ENCODE measurements at regions not wholly inside any gene's neighbourhood (a gene's known extent, or its start where the extent isn't known, plus 50 kb on each side); places are given as distances from the start of the nearest gene placed in this dataset.

DNA sequence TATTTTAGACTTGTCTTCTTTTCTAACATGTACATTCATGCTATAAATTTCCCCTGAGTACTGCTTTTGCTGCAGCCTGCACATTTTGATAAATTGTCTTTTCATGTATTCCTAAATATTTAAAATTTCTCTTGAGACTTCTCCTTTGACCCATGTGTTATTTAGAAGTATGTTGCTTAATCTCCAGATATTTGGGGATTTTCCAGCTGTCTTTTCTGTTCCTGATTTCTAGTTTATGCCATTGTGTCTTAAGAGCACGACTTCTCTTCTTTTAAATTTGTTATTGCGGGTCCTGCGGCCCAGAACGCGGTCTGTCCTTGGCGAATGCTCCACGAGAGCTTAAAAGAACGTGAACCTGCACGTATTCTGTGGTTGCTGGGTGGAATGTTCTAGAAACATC is 136.4 kb downstream of the KIF26A start:
- Mint-ChIP-seq H3K4me3 (no peak overlapping the region), H3K36me3 (ENCODE audit: low read depth) (no peaks in the 10 kb centered on the region), H3K27me3 (peaks cover 4% of the 10 kb centered on the region), H3K4me1 (no peaks in the 10 kb centered on the region), H3K27ac (no peak overlapping the region), H3K9me3 (no peaks in the 10 kb centered on the region)
- DNase-seq = no peak
- POLR2A ChIA-PET = no interaction called here
- CTCF ChIA-PET = interaction anchor here (1.4 kb wide), 1 partner anchor 137 kb away, joined by 3 read pairs; no protein-coding TSS in a partner anchor

DNA sequence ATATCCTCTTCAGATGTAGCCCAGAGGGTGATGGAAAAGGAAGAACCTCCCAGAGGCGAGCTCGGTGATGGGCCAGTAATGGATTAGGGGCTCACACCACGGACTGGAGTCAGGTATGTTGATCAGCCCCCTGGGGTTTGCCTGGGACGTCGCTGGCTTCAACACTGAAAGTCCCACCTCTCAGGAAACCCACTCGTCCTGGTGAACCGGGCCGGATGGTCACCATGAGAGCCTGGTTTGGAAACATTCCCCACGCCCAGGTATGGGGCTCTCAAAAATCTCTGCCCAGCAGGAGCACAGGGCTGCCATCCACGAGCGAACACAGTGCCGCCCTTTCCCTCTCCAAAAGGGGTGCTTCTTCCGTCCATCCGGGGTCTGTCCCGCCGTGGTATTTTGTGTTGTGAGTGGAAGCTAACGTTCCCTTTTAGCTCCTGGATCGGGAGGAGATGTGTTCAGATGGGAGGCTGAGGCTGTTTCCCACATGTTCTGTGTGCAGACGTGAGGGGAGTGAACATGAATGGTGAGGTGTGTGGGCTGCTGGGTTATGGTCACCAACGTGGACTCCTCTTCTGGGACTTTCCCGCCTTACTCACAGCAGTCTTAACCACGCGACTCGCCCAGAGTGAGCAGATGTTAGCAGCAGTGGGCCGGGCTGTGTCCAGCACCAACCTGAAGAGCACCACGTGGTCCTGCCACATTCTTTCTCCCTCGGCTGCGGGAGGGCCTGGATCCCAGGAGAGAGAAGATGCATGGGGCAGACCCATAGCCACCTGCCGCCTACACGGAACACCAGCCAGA is 139.2 kb downstream of the KIF26A start:
- DNase-seq = no peak

DNA sequence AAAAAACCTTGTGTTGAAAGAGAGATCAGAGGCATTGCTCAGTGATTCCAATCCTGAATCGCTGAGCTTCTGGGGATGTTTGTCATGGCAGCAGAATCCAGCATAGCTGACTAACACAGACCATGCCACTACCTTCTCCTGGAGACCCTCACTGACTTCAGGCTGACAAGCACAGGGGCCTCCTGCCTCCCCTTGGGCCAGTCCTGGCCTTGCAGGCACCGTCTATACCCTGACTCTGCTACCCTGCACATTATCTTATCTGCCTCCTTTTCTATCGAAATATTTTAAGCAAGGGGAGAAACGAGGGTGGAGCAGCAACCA is 139.8 kb downstream of the KIF26A start:
- Mint-ChIP-seq H3K9me3 (no peaks in the 10 kb centered on the region), H3K36me3 (ENCODE audit: low read depth) (no peaks in the 10 kb centered on the region), H3K4me3 (no peak overlapping the region), H3K27ac (no peak overlapping the region), H3K27me3 (peaks cover 4% of the 10 kb centered on the region), H3K4me1 (no peaks in the 10 kb centered on the region)
- ChIA-PET CTCF (no interaction called here), POLR2A (no interaction called here)
- no peak for DNase-seq

More for the DNA sequence above, 139.2 kb downstream of the KIF26A start:
- Mint-ChIP-seq H3K27ac (no peak overlapping the region), H3K27me3 (peaks cover 4% of the 10 kb centered on the region), H3K4me3 (no peak overlapping the region), H3K9me3 (no peaks in the 10 kb centered on the region), H3K4me1 (no peaks in the 10 kb centered on the region), H3K36me3 (ENCODE audit: low read depth) (no peaks in the 10 kb centered on the region)
- CTCF ChIA-PET = interaction anchor here (0.5 kb wide), 1 partner anchor 122 kb away, joined by 4 read pairs; no protein-coding TSS in a partner anchor
- POLR2A ChIA-PET = no interaction called here

DNA sequence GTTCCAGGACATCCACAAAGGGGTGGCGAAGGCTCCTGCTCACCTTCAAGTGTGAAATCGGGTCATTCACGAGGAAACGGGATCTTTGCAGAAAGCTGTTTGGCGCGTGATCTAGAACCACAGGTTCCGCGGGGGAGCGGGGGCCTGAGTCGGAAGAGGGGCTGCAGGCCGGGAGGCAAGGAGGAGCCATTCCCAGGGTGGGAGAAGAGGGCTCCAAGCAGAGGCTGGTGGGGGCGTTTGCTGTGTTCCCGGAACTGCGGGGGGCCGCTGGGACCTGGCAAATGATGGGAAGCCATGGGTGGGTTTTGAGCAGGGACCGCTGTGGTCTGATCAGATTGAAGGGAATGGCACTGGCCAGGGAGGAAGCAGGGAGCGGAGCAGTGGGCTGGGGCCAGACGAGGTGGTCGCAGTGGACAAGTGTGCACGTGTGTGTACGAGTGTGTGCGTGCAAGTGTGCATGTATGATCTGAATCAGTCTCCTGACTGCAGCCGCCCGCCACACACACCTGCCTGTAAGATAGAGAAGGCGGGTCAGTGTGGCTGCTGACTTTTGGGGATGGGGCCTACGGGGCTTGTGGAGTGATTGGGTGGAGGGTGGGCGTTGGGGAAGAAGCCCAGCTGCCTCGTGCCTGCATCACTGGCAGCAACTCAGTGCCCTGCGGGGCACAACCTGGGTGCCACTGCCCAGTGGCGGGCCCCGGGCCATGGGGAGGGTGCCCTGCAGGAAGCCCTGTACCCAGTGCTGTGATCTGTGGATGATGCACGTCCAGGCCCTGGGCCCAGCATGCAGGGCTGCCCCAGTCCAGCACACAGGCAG is 141.9 kb downstream of the KIF26A start:
- POLR2A ChIA-PET = no interaction called here
- CTCF ChIA-PET = no interaction called here
- H3K27me3 Mint-ChIP-seq = no peaks in the 10 kb centered on the region
- DNase-seq = no peak
- no peaks in the 10 kb centered on the region for H3K4me1 Mint-ChIP-seq
- H3K36me3 Mint-ChIP-seq (ENCODE audit: low read depth) = no peaks in the 10 kb centered on the region
- H3K9me3 Mint-ChIP-seq = no peaks in the 10 kb centered on the region
- no peak overlapping the region for H3K4me3 Mint-ChIP-seq
- no peak overlapping the region for H3K27ac Mint-ChIP-seq

DNA sequence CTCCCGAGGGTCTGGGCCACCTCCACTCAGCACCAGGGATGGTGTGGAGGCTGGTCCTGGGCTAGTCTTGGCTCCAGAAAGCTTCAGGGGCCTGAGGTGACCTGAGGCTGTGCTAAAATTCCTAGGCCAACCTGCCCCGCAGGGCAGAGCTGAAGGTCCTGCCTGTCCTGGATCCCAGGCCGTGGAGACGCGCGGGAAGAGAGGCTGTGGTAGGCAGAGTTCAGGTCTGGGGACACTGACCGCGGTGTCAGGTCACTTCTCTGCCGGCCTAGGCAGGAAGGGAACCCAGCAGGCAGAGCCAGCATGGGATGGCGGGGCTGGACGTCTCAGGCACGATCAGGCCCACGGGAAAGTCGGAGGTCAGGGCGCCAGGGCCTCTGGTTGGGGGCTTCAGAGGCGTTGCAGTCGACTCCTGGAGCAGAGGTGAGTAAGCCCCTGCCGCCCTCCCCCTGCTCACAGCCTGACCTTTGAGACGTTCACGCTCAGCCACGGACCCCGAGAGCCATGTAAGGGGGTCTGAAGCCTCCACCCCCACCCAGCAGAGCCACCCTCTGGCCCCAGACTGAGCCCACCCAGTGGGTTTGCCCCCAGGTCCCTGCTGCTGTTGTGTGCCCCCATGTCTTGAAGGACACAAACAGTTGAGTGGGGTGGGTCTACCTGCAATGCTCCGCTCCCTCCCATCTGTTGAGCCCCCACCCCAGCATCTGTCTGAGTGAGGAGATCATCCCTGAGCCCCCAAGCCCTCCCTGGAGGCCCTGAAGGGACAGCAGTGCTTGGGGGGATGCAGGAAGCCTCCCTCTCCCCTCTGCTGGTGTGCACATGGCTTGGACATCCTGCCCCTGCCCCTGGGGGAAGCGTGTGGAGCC is 142.7 kb downstream of the KIF26A start:
- ChIA-PET POLR2A (no interaction called here), CTCF (no interaction called here)
- Mint-ChIP-seq H3K27ac (no peak overlapping the region), H3K4me1 (no peaks in the 10 kb centered on the region), H3K36me3 (ENCODE audit: low read depth) (no peaks in the 10 kb centered on the region), H3K4me3 (no peak overlapping the region), H3K27me3 (no peaks in the 10 kb centered on the region), H3K9me3 (no peaks in the 10 kb centered on the region)
- DNase-seq = no peak

DNA sequence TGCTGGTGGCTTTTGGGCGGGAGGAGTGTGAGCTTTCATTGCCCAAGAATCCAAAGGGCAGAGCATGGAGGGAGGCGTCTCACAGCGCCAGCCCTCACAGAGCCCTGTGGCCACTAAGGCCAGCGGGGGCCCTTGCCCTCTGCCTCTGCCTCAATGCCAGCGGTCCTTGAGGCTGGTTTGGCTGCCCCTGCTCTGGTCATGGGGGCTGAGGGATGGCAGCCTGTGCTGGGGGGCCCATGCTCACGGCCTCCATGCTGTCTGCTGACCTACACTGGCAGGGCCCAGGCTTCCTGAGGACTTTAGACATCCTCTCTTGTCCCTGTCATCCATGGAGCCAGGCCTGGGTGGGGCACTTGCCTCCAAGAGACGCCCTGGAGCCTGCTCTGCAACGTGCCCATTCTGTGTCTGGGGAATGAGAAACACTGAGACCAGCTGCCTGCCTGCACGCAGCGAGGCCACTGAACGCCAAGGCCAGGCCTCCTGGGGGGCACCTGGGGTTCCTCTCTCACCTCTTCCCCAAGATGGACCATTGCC is 143.4 kb downstream of the KIF26A start:
- no peak for DNase-seq
- ChIA-PET POLR2A (interaction anchor here (0.6 kb wide), 1 partner anchor 812 kb away, joined by 3 read pairs; no protein-coding TSS in a partner anchor), CTCF (no interaction called here)
- no peaks in the 10 kb centered on the region for H3K36me3 Mint-ChIP-seq (ENCODE audit: low read depth)
- H3K27ac Mint-ChIP-seq = no peak overlapping the region
- H3K9me3 Mint-ChIP-seq = no peaks in the 10 kb centered on the region
- no peaks in the 10 kb centered on the region for H3K4me1 Mint-ChIP-seq
- H3K27me3 Mint-ChIP-seq = no peaks in the 10 kb centered on the region
- H3K4me3 Mint-ChIP-seq = no peak overlapping the region

DNA sequence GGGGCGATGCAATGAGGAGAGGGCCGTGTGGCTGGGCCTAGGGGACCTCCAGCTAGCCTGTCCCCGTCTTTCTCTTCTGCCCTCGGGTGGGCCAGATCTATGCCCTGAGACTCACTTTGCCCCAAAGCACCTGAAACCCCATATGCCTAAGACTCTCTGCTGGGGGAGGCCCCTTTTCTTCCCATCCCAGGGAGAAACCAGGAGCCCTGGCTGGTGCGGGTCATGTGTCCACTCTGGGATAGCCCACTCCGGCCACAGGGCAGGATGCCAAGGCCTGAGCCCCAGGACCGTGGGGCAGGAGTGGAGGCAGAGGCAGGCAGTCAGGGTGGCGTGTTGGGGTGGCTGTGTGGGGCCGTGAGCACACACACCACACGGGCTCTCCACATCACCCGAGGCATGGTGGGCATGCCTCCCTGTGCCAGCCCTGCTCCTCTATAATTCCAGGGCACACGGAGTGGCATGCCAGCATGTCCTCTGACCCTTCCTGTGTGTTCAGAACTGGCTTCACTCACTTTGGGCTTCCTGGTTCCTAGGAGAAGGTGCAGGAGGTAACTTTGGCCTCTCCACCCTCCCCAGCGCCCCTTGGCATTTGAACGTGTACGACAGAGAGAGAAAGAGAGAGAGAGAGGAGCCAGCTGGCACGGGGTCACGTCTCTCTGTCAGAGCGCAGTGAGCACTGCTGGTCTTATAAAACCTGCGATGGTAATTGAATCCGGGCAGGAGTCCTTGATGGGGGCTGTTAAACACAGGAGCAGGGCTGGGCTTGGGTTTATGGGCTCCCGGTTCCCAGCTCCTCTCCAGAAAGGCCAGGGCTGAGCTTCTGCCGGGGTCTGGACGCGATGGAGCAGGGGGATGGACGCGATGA is 144.2 kb downstream of the KIF26A start:
- CTCF ChIA-PET = no interaction called here
- Mint-ChIP-seq H3K27me3 (no peaks in the 10 kb centered on the region), H3K27ac (no peak overlapping the region), H3K4me1 (no peaks in the 10 kb centered on the region), H3K9me3 (no peaks in the 10 kb centered on the region), H3K4me3 (no peak overlapping the region), H3K36me3 (ENCODE audit: low read depth) (no peaks in the 10 kb centered on the region)
- DNase-seq = no peak
- POLR2A ChIA-PET = interaction anchor here (0.6 kb wide), 1 partner anchor 812 kb away, joined by 3 read pairs; no protein-coding TSS in a partner anchor

DNA sequence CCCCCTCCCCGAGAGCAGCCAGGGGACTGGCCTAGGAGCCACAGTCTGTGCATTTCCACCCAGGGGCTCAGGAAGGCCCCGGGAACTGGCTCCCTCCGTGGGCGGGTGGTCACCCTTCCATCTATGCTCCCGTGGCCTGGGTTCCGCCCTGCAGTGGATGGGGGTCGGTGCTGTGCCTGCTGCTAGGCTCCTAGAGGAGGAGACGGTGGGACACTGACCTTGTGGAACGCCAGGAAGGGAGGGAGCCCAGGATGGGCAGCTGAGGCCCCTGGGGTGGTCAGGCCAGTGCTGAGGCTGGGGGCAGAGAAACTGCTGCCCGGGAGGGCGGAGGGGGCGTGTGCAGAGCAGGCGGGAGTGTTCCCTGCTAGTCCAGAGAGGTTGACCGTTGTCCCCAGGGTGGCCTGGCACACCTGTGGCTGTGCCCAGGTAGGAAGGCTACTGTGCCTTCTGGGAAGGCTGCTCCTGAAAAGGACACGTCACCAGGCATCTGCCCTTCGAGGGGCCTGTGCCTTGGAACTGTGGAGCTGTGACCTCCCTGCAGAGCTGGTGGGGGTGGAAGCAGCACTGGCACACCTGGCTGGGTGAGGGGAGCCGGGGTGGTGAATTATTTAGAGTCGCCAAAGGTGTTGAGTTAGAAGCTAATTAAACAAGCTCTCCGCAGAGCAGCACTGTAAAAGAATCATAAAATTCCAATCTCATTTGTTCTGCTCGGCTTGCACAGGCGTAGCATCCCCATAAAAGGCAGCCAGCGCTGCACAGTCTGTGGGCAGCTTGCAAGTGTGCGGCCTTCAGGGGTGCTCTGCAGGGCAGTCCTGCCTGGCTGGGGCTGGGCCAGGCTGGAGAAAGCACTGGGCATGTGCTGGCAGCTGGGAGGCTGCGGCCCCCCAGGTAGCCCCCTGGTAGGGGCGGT is 145.1 kb downstream of the KIF26A start:
- CTCF ChIA-PET = no interaction called here
- H3K27ac Mint-ChIP-seq = no peak overlapping the region
- DNase-seq = no peak

DNA sequence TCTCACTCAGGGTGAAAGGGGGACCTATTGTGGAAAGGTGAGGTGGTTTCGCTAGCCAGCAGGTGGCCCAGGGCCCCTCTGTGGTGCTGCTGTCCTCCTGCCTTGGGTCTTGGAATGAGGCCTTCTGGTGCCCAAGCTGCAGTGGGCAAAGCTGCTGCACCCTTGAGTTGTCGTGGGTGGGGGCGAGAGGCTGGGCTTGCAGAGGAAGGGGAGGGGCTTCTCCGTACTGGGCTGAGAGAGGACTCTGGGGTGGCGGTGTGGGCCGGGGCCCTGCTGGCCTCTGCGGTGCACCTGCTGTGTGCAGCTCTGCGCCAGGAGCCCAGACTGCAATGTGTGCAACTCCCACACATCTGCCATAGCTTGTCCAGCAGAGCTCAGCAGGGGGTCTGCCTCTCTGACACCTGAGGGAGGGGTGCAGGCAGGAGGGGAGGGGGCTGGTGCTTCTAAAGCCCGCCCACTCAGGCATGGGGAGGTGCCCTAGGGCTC is 145.8 kb downstream of the KIF26A start:
- POLR2A ChIA-PET = no interaction called here
- no peaks in the 10 kb centered on the region for H3K4me1 Mint-ChIP-seq
- no peak for DNase-seq

More for the DNA sequence above, 145.1 kb downstream of the KIF26A start:
- Mint-ChIP-seq H3K9me3 (peaks cover under 1% of the 10 kb centered on the region), H3K4me1 (no peaks in the 10 kb centered on the region), H3K36me3 (ENCODE audit: low read depth) (no peaks in the 10 kb centered on the region), H3K27me3 (no peaks in the 10 kb centered on the region), H3K4me3 (no peak overlapping the region)
- POLR2A ChIA-PET = no interaction called here

DNA sequence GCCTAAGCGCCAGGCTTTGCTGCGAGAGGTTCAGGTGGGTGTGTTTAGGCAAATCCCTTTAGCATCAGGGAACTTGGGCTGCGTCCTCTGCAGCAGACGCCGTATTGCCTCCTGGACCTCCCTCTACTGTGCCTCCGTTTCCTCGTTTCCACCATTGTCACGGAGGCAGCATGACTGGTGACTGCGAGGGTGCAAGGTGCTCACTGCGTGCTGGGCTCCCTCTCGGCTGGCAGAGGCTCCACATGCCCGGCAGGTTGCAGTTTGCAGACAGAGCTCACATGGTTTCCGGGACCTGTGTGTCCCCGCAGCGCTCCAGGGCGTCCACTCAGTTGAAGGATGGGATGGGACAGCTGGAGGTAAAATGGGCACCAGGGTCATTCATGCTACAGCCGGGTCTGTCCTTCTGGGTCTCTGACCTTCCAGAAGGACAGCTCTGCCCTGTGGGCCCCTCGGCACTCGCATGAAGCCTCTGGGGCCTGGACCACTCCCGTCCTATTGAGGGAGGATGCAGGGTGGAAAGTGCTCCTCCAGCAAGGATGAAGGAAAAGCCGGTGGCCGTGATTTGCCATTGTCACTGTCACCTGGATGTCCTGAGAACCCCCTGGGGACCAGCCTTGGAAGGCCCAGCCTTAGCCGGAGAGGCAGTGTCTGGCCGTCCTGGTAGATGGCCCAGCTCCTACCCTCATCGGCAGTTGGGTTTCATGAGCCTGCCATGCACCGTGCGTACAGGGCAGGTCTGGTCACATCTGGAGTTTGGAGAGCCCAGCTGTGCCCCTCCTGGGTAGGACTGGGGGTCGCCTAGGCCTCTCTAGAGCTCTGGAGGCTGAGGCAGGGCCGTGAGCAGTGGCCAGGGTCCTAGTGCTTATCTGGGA is 146.5 kb downstream of the KIF26A start:
- H3K27me3 Mint-ChIP-seq = no peaks in the 10 kb centered on the region
- H3K9me3 Mint-ChIP-seq = peaks cover 13% of the 10 kb centered on the region
- H3K27ac Mint-ChIP-seq = no peak overlapping the region
- no peak for DNase-seq
- no peak overlapping the region for H3K4me3 Mint-ChIP-seq
- ChIA-PET POLR2A (no interaction called here), CTCF (no interaction called here)
- no peaks in the 10 kb centered on the region for H3K4me1 Mint-ChIP-seq
- H3K36me3 Mint-ChIP-seq (ENCODE audit: low read depth) = peaks cover 5% of the 10 kb centered on the region

More for the DNA sequence above, 145.8 kb downstream of the KIF26A start:
- H3K9me3 Mint-ChIP-seq = peaks cover 8% of the 10 kb centered on the region
- no peak overlapping the region for H3K27ac Mint-ChIP-seq
- H3K27me3 Mint-ChIP-seq = no peaks in the 10 kb centered on the region
- CTCF ChIA-PET = no interaction called here
- no peak overlapping the region for H3K4me3 Mint-ChIP-seq
- peaks cover 4% of the 10 kb centered on the region for H3K36me3 Mint-ChIP-seq (ENCODE audit: low read depth)

DNA sequence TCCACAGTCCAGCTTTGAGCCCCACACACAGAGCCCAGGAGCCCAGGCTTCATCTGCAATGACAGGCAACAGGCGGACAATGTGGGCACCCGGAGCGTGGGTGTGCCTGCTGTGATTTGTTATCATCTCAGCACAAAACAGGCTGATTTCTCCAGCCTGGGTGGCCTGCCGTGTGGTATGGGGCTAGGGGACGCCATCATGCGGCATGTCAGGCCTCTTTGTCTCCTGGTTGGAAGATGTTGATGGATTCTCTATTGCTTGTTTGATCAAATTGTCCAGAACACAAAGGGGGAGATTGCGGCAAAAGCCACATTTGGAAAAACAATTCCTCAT is 147.1 kb downstream of the KIF26A start:
- CTCF ChIA-PET = no interaction called here
- Mint-ChIP-seq H3K4me1 (no peaks in the 10 kb centered on the region), H3K27me3 (no peaks in the 10 kb centered on the region), H3K9me3 (peaks cover 13% of the 10 kb centered on the region), H3K36me3 (ENCODE audit: low read depth) (peaks cover 5% of the 10 kb centered on the region), H3K4me3 (no peak overlapping the region), H3K27ac (no peak overlapping the region)
- POLR2A ChIA-PET = no interaction called here
- no peak for DNase-seq

Measured in activated CD4-positive, alpha-beta memory T cell treated with anti-CD3 and anti-CD28 coated beads, Interleukin-2, amount 10 ng/mL, durations not matched to agents 7 days and 5 days (primary cell).